Naive thymus-derived CD8-positive, alpha-beta T cell (primary cell): ENCODE measurements at regions not wholly inside any gene's neighbourhood (a gene's known extent, or its start where the extent isn't known, plus 50 kb on each side); places are given as distances from the start of the nearest gene placed in this dataset.

Source experiments
- ATAC-seq, 2 donors: fragments of 150-1000 bp; cut with Tn5 transposase in 1 of 2; sonication (Bioruptor Pico), chemical (Tn5 transposase) in 1 of 2; 1 replicate in 1 of 2; 2 replicates in 1 of 2; pipeline ENCODE4 v1.10.0; 2021; ENCODE audit warnings: mild to moderate bottlenecking in 2 of 2, moderate library complexity in 2 of 2
- POLR2A ChIA-PET: fragments of 350-600 bp; sonication (Branson Sonifier 250); formaldehyde crosslinking; loops from one replicate; lab custom pipeline; 2021; ENCODE audit warnings: antibody characterized with exemption; lab: Charles Lee
- DNase-seq, 10 donors: peaks; one replicate each; pipeline versions ENCODE4 v3.0.0 to v3.0.0-alpha.2; 2020 to 2022
- H3K27ac Mint-ChIP-seq, 10 donors: one replicate each; pipeline ENCODE4 v1.8.0; 2020 to 2022; ENCODE audit warnings: mild to moderate bottlenecking in 10 of 10, mixed read lengths in 10 of 10, moderate library complexity in 4 of 10, inconsistent platforms in 1 of 10
- H3K27me3 Mint-ChIP-seq, 5 donors: one replicate each; pipeline ENCODE4 v1.8.0; 2021 to 2022; ENCODE audit warnings: mixed read lengths in 5 of 5
- H3K36me3 Mint-ChIP-seq, 3 donors: one replicate each; pipeline ENCODE4 v1.8.0; 2020 to 2022; ENCODE audit warnings: mixed read lengths in 3 of 3, mild to moderate bottlenecking in 2 of 3, inconsistent platforms in 1 of 3
- H3K4me1 Mint-ChIP-seq, 4 donors: one replicate each; pipeline ENCODE4 v1.8.0; 2021 to 2022; ENCODE audit warnings: mixed read lengths in 4 of 4
- H3K4me3 Mint-ChIP-seq, 10 donors: one replicate each; pipeline ENCODE4 v1.8.0; 2020 to 2022; ENCODE audit warnings: mild to moderate bottlenecking in 10 of 10, mixed read lengths in 10 of 10, moderate library complexity in 6 of 10, inconsistent platforms in 1 of 10
- H3K9me3 Mint-ChIP-seq, 9 donors: one replicate each; pipeline ENCODE4 v1.8.0; 2020 to 2022; ENCODE audit warnings: mixed read lengths in 9 of 9, mild to moderate bottlenecking in 3 of 9, inconsistent platforms in 1 of 9, moderate library complexity in 1 of 9

DNA sequence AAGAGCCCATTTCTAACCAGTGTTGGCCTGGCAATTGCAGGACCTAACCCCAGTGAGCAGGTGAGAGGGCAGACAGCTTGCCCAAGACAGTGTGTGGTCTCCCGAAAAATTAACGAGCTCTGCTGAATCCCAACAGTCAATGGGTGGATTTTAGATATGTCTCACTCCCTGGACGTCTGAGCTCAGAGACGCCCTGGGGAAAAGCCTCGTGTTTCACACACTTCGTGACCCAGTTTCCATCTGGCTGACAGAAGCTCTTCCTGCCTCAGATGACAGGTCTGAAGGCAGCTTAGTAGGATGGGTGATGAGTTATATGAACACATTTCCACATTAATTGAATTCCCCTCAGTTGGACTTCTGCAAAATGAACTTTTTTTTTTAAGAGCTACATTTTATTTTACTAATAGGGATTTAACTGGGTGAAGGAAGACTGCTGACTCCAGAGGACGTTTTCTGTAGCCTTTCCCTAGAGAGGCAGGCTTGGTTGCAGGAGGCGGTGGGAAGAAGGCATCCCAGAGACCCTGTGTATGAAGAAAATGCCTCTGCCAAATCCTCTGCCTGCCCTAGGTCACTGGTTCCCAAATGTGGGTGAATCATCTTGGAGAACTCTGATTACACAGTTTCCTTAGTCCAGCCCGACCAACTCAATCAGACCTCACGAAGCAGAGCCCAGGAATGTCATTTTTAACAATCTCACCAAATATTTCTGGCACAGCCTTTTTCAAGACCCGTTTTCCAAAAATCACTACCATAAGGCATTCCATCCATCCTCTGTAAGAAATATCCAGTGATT is 71.7 kb upstream of the LY86 start:
- POLR2A ChIA-PET = interaction anchor here (1.7 kb wide), 1 partner anchor 29 kb away, joined by 7 read pairs; no protein-coding TSS in a partner anchor
- no peaks in the 10 kb centered on the region for H3K36me3 Mint-ChIP-seq
- no peak for ATAC-seq
- H3K27me3 Mint-ChIP-seq = peaks cover 0 to 27% (median 2%) of the 10 kb centered on the region in 5 donors
- H3K9me3 Mint-ChIP-seq = no peaks in the 10 kb centered on the region
- H3K4me3 Mint-ChIP-seq = peak overlapping the region in 8 of 10 donors; percentile 67 to 84 (median 78)
- H3K27ac Mint-ChIP-seq = peak overlapping the region; percentile 43 to 97 (median 90)
- peak in 2 of 10 donors; percentile 13 to 34 for DNase-seq
- H3K4me1 Mint-ChIP-seq = peaks cover 25 to 74% (median 56%) of the 10 kb centered on the region in 4 donors

DNA sequence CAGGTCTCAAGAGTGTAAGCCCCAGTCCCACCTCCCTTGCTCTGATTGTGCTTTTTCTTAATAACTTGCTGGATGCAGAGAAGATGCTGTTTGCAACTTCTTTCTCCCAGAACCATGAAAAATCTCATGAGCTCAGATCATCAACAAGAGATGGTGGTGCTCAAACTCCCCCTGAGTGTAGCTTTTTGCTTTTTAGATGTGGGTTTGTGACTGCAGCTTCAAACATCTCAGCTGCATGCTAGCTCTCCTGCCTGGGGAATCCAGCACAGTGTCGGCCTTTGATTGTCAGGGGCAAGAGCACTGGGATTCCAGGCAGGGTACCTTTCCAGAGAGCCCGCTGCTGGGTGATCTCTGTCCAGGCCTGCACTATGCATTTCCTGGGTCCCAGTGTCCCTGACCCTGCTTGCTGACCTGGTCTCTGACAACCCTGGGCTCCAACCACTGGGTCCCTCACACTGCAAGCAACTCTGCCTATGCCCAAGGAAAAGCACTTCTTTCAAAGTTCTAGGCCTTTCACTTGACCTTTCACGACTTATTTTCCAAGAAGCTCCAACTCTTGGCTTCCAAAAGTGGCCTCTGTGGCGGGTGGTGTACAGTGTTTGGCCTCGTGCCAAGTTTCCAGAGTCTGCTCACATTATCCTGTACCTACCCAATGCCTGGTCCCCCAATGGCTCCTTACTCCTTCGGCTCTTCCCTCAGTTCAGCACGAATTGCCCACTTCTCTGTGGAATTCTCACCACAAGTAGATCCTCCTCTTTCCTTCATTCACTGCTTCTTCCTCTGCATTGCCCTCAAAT is 69.7 kb upstream of the LY86 start:
- Mint-ChIP-seq H3K27me3 (peaks cover 0 to 28% (median 2%) of the 10 kb centered on the region in 5 donors), H3K9me3 (no peaks in the 10 kb centered on the region), H3K4me3 (peak overlapping the region; percentile 22 to 82 (median 70)), H3K36me3 (no peaks in the 10 kb centered on the region), H3K27ac (peak overlapping the region; percentile 22 to 97 (median 88)), H3K4me1 (peaks cover 29 to 70% (median 58%) of the 10 kb centered on the region in 4 donors)
- peak in 8 of 10 donors; percentile 21 to 76 (median 40) for DNase-seq
- peak; percentile 64 to 69 for ATAC-seq
- POLR2A ChIA-PET = no interaction called here

DNA sequence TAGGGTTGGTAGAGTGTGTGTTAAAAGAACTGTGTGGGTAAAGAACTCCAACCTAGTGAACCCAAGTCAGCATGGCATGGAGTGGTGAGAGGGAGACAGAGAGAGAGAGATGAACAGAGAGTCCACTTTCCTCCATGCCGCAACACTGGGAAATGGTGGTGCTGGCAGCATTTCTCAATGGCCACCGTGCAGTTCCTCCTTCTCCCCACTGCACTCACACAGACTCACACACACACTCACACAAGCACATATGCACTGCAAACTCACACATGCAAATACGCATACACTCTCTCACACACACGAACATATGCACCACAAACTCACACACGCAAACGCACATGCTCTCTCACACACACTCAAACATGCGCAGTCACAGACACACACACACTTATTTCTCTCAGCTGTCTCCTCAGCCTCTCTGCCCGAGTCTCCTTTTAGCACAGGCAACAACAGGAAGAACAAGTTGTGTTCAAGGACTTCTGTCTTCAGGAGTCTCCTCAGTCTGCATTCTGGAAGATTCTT is 66.5 kb upstream of the LY86 start:
- Mint-ChIP-seq H3K9me3 (no peaks in the 10 kb centered on the region), H3K27ac (peak overlapping the region in 2 of 10 donors; percentile 0 to 1), H3K4me3 (no peak overlapping the region), H3K36me3 (no peaks in the 10 kb centered on the region), H3K4me1 (peaks cover 19 to 39% (median 33%) of the 10 kb centered on the region in 4 donors), H3K27me3 (peaks cover 0 to 18% (median 4%) of the 10 kb centered on the region in 5 donors)
- POLR2A ChIA-PET = no interaction called here
- DNase-seq (no peak), ATAC-seq (no peak)

DNA sequence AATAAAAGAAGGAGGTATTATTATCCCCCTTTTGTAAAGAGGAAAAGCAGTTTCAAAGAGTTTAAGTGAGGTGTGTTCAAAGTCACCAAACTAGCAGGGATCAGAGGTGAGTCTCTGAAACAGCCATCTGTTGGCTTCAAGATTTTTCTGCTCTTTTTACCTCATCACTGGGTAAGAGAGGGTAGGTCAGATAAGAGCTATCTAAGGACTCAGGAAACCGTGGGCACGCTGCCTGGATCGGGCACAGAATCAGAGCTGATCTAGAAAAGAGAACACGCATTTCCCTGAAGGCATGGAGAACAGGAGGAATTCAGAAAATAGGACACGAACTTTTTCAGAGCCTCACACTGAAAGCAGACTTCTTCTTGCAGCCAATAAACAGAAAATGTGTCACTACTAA is 65.8 kb upstream of the LY86 start:
- DNase-seq (no peak), ATAC-seq (no peak)
- Mint-ChIP-seq H3K9me3 (no peaks in the 10 kb centered on the region), H3K27ac (peak overlapping the region in 1 of 10 donors; percentile 39), H3K36me3 (no peaks in the 10 kb centered on the region), H3K4me3 (no peak overlapping the region), H3K27me3 (peaks cover 0 to 18% (median 4%) of the 10 kb centered on the region in 5 donors), H3K4me1 (peaks cover 19 to 33% (median 27%) of the 10 kb centered on the region in 4 donors)
- POLR2A ChIA-PET = interaction anchor here (0.7 kb wide), 1 partner anchor 145 kb away, joined by 3 read pairs; no protein-coding TSS in a partner anchor

DNA sequence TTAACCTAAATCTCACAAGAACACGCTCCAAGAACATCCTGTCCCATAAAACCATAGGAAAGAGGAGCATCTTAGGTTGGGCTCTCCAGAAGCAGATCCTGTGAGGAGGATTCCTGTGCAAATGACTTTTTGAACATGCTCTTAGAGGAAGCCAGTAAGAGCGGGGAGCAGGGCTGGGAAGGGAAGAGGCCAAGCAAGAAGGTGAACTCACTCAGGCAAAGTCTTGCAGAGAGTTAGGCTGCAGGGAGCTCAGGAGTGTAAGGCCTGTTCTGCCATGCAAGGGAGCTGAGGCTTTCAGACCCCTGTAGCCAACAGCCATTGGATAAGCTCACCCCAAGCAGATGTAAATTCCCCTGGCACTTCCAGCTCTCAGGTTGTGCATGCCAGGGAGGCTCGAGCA is 63.6 kb upstream of the LY86 start:
- POLR2A ChIA-PET = interaction anchor here (0.6 kb wide), 1 partner anchor 31 kb away, joined by 4 read pairs; no protein-coding TSS in a partner anchor
- no peaks in the 10 kb centered on the region for H3K36me3 Mint-ChIP-seq
- no peak overlapping the region for H3K4me3 Mint-ChIP-seq
- H3K27me3 Mint-ChIP-seq = peaks cover 0 to 15% (median 4%) of the 10 kb centered on the region in 5 donors
- H3K27ac Mint-ChIP-seq = no peak overlapping the region
- H3K9me3 Mint-ChIP-seq = no peaks in the 10 kb centered on the region
- no peak for DNase-seq
- peaks cover 3 to 11% (median 7%) of the 10 kb centered on the region in 4 donors for H3K4me1 Mint-ChIP-seq
- ATAC-seq = no peak

DNA sequence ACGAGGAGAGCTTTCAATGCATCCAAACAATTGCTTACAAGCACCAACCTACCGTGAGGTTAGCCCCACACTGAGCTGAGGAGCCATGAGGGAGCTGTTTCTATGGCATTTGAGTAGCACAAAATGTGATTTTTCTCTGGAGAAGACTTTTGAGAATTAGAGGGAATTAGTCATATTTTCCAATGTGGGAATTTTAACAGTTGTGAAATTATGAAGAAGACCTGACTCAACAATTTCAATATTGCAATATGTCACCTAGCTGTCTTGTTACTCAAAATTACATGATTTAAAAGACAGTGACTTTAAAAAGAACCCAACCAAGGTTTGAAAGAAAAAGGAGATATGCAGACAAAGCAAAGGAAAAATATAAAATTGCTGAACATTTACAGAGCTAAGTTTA is 62.6 kb upstream of the LY86 start:
- H3K4me1 Mint-ChIP-seq = peaks cover 0 to 6% (median 6%) of the 10 kb centered on the region in 4 donors
- H3K4me3 Mint-ChIP-seq = no peak overlapping the region
- H3K27ac Mint-ChIP-seq = no peak overlapping the region

DNA sequence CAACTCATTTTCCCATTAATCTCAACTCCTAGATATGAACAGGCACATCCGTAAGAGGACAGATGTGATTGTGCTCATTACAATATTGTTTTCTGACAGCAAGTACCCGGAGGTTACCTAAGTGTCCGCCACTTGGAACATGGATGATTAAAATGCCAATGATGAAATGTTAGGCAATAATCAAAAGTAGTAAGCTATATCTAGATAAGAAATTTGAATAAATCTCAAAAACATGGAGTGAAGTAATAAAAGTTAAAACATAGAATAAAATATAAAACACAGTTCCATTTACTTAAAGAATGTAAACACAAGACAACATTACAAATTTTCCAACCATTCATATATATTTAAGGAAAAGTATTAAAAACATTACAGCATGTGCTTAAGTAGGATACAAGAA is 59.2 kb upstream of the LY86 start:
- POLR2A ChIA-PET = no interaction called here
- Mint-ChIP-seq H3K4me1 (no peaks in the 10 kb centered on the region), H3K36me3 (no peaks in the 10 kb centered on the region), H3K9me3 (no peaks in the 10 kb centered on the region), H3K4me3 (no peak overlapping the region), H3K27ac (no peak overlapping the region), H3K27me3 (peaks cover 0 to 9% (median 5%) of the 10 kb centered on the region in 5 donors)
- DNase-seq = no peak
- ATAC-seq = no peak

More for the DNA sequence above, 62.6 kb upstream of the LY86 start:
- no peak for ATAC-seq
- Mint-ChIP-seq H3K27me3 (peaks cover 0 to 17% (median 4%) of the 10 kb centered on the region in 5 donors), H3K9me3 (no peaks in the 10 kb centered on the region), H3K36me3 (no peaks in the 10 kb centered on the region)
- POLR2A ChIA-PET = no interaction called here
- DNase-seq = no peak

DNA sequence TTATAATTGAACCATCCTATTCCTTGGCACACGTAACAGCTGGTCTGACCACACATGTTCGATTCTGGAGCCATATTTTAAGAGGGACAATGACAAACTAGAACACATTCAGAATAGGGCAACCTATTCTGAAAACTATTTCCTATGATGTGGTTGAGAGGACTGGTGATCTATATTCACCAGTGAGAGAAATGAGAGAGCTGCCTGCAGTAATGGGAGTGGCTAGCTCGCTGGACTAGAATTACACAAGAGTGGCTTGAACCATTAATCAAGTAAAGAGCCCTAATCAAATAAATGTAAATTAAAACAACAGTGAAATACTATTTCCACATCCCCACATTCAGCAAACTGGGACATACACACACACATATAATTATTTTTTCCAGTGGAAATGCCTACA is 55.3 kb upstream of the LY86 start:
- Mint-ChIP-seq H3K27ac (no peak overlapping the region), H3K36me3 (no peaks in the 10 kb centered on the region), H3K9me3 (no peaks in the 10 kb centered on the region), H3K4me1 (peaks cover 0 to 4% (median 3%) of the 10 kb centered on the region in 4 donors), H3K4me3 (no peak overlapping the region), H3K27me3 (peaks cover 0 to 9% (median 5%) of the 10 kb centered on the region in 5 donors)
- POLR2A ChIA-PET = interaction anchor here (0.9 kb wide), 1 partner anchor 18 kb away, joined by 3 read pairs; no protein-coding TSS in a partner anchor
- ATAC-seq (no peak), DNase-seq (no peak)

DNA sequence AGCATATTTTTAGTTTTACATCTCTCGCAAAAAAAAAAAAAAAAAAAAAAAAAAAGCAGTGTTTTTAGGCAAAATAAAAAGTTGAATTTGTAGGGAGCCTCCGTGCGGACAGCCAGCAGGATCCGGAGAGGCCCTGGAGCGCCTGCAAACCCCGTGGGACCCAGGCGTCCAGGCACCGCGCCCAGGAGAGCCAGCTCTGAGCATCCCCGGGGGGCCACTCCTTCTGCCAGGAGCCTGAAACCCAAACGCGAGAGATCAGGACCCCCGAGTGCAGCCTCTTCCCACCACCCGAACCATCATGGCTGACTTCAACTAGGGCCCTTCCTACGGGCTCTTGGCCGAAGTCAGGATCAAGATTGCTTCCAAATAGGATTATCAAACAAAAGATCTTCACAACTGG is 54.1 kb upstream of the LY86 start:
- no peak for ATAC-seq
- POLR2A ChIA-PET = interaction anchor here (0.7 kb wide), 1 partner anchor 87 kb away, joined by 5 read pairs; no protein-coding TSS in a partner anchor
- peaks cover 0 to 9% (median 5%) of the 10 kb centered on the region in 5 donors for H3K27me3 Mint-ChIP-seq
- no peak overlapping the region for H3K4me3 Mint-ChIP-seq
- no peaks in the 10 kb centered on the region for H3K9me3 Mint-ChIP-seq
- no peak for DNase-seq
- no peak overlapping the region for H3K27ac Mint-ChIP-seq
- H3K36me3 Mint-ChIP-seq = no peaks in the 10 kb centered on the region
- peaks cover 2 to 9% (median 7%) of the 10 kb centered on the region in 4 donors for H3K4me1 Mint-ChIP-seq

DNA sequence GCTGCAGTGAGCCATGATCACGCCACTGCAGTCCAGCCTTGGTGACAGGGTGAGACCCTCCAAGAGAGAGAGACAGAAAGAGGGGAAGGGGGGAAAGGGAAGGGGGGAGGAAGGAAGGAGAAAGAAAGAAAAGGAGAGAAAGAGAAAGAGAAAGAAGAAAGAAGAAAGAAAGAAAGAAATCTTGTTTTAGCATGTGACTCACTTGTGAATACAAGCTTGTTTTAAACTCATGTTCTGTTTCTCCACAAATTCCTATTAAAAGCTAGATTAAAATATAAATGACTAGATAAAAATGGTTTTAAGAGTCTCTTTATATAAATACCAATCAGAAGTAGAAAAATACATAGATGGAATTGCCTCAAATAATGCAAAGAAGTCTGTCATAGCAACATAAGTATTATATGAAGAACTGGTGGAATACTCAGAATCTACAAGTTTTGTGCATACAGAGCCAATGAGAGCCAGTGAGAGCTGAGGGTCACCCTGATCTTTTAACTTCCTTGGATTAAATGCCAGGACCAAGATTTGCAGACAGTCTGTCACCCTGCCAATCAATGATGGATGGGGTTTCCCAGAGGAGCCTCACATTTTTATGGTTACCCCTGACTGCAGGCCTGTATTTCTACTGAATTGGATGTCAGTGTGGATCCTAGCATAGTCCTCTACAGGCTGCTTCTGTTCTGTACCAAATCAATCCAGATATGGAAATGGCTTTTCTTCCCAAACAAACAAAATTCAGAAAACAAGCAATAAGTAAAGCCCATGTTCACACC is 50.8 kb upstream of the LY86 start:
- POLR2A ChIA-PET = interaction anchor here (0.6 kb wide), 1 partner anchor 122 kb away, joined by 3 read pairs; no protein-coding TSS in a partner anchor
- no peak overlapping the region for H3K27ac Mint-ChIP-seq

DNA sequence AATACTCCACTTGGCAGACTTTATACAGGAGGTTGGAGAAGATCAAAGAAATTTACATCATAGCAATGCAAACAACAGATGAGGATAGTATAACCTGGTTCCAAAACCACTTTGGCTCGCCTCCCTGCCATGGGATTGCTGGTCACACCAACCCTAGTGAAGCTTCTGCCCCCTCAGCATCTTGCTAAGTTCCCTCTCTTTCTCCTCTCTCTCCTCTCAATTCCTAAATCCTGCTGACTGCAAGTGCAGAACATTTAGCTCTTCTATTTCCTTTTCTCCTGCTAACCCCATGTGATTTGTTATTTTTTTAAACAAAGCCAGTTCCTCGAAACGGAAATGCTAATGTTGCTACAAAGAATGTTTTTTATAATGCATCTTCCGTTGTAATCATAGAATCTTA is 50.3 kb upstream of the LY86 start:
- Mint-ChIP-seq H3K4me3 (no peak overlapping the region), H3K27me3 (peaks cover 0 to 16% (median 6%) of the 10 kb centered on the region in 5 donors), H3K4me1 (peaks cover 2 to 9% (median 7%) of the 10 kb centered on the region in 4 donors), H3K9me3 (peaks cover 0 to 2% (median 0%) of the 10 kb centered on the region in 9 donors), H3K36me3 (no peaks in the 10 kb centered on the region), H3K27ac (peak overlapping the region in 2 of 10 donors; percentile 4 to 36)
- DNase-seq (no peak), ATAC-seq (no peak)
- POLR2A ChIA-PET = no interaction called here

More for the DNA sequence above, 50.8 kb upstream of the LY86 start:
- Mint-ChIP-seq H3K9me3 (no peaks in the 10 kb centered on the region), H3K36me3 (no peaks in the 10 kb centered on the region), H3K27me3 (peaks cover 0 to 10% (median 3%) of the 10 kb centered on the region in 5 donors), H3K4me3 (no peak overlapping the region), H3K4me1 (peaks cover 2 to 9% (median 7%) of the 10 kb centered on the region in 4 donors)
- no peak for DNase-seq
- ATAC-seq = no peak
